Neural progenitor cell (in vitro differentiated cells): ENCODE measurements at regions not wholly inside any gene's neighbourhood (a gene's known extent, or its start where the extent isn't known, plus 50 kb on each side); places are given as distances from the start of the nearest gene placed in this dataset.

ENCODE experiments used
- CTCF ChIP-seq: fragments of 200-600 bp; sonication (generic); IDR thresholded peaks from 2 replicates; pipeline ENCODE4 v1.5.1; 2017; ENCODE audit warnings: antibody characterized with exemption, mild to moderate bottlenecking
- EZH2 ChIP-seq: fragments of 200-600 bp; sonication (generic); IDR thresholded peaks from 2 replicates; pipeline ENCODE4 v1.6.1; 2017; ENCODE audit warnings: antibody characterized with exemption, mild to moderate bottlenecking, moderate library complexity
- EZH2phosphoT487 ChIP-seq: fragments of 200-600 bp; sonication (generic); IDR thresholded peaks from 2 replicates; pipeline ENCODE4 v1.6.1; 2017; ENCODE audit warnings: antibody characterized with exemption

GRCh38 chr7:156014808-156015207 lies 202.5 kb upstream of the SHH start:
- no peak for TF ChIP-seq CTCF
- TF ChIP-seq EZH2, result no peak
- no peak for TF ChIP-seq EZH2phosphoT487
